PC-3 (cell line): ENCODE measurements at regions not wholly inside any gene's neighbourhood (a gene's known extent, or its start where the extent isn't known, plus 50 kb on each side); places are given as distances from the start of the nearest gene placed in this dataset.

Experiments
- ATAC-seq: fragments of 200-7000 bp; cut with Tn5 transposase; 2 replicates; pipeline ENCODE4 v1.9.1; 2020; ENCODE audit warnings: mild to moderate bottlenecking, moderate library complexity
- BruUV-seq: library from RNA; stranded (reverse); fragments of 400-500 nt; replicated peaks from 2 replicates; lab custom pipeline; 2021; lab: Mats Ljungman, UMichigan
- CTCF ChIA-PET: fragments of 300-600 bp; sonication (Branson Sonifier 250); formaldehyde crosslinking; loops from one replicate; lab custom pipeline; 2022; ENCODE audit warnings: antibody characterized with exemption; lab: Charles Lee
- POLR2A ChIA-PET: fragments of 300-600 bp; sonication (Branson Sonifier 250); formaldehyde crosslinking; loops from one replicate; lab custom pipeline; 2022; ENCODE audit warnings: antibody characterized with exemption; ENCODE audit not compliant: unreplicated experiment; lab: Charles Lee
- DNase-seq: peaks from one replicate; pipeline ENCODE4 v3.0.0-alpha.2; 2015
- H2AFZ ChIP-seq: fragments of 300-600 bp; sonication (generic); 2 replicates; pipeline ENCODE4 v1.6.0; 2016; ENCODE audit warnings: antibody characterized with exemption, low read length
- H3F3A ChIP-seq: fragments of 300-600 bp; sonication (generic); one replicate; pipeline ENCODE4 v1.6.0; 2017; ENCODE audit warnings: antibody characterized with exemption, low read length, control low read depth, mild to moderate bottlenecking; ENCODE audit not compliant: unreplicated experiment
- H3K27ac ChIP-seq: fragments of 300-600 bp; sonication (generic); 2 replicates; pipeline ENCODE4 v1.5.1; 2016; ENCODE audit warnings: mild to moderate bottlenecking, low read length
- H3K27me3 ChIP-seq: fragments of 300-600 bp; sonication (generic); 2 replicates; pipeline ENCODE4 v1.6.1; 2016; ENCODE audit warnings: low read length, mixed read lengths
- H3K36me3 ChIP-seq: fragments of 300-600 bp; sonication (generic); 2 replicates; pipeline ENCODE4 v1.6.1; 2016; ENCODE audit warnings: low read depth, mixed run types, low read length, mixed read lengths
- H3K4me1 ChIP-seq: fragments of 300-600 bp; sonication (generic); 2 replicates; pipeline ENCODE4 v1.5.1; 2016; ENCODE audit warnings: low read length; ENCODE audit not compliant: insufficient read depth
- H3K4me2 ChIP-seq: fragments of 300-600 bp; sonication (generic); 2 replicates; pipeline ENCODE4 v1.6.0; 2016; ENCODE audit warnings: low read length
- H3K4me3 ChIP-seq: fragments of 300-600 bp; sonication (generic); 2 replicates; pipeline ENCODE4 v1.5.1; 2016; ENCODE audit warnings: mild to moderate bottlenecking, low read length, mixed read lengths
- H3K79me2 ChIP-seq: fragments of 300-600 bp; sonication (generic); 2 replicates; pipeline ENCODE4 v1.6.1; 2017; ENCODE audit warnings: low read length, mixed read lengths
- H3K9ac ChIP-seq: fragments of 300-600 bp; sonication (generic); 2 replicates; pipeline ENCODE4 v1.6.0; 2016; ENCODE audit warnings: mild to moderate bottlenecking, low read length
- H3K9me2 ChIP-seq: fragments of 300-600 bp; sonication (generic); replicated peaks from 2 replicates; pipeline ENCODE4 v1.6.1; 2016; ENCODE audit warnings: mixed run types, low read length, mixed read lengths
- H3K9me3 ChIP-seq: fragments of 300-600 bp; sonication (generic); 2 replicates; pipeline ENCODE4 v1.6.1; 2016; ENCODE audit warnings: low read length, mixed read lengths
- H4K20me1 ChIP-seq: fragments of 300-600 bp; sonication (generic); 2 replicates; pipeline ENCODE4 v1.6.1; 2016; ENCODE audit warnings: low read length, mixed read lengths
- EZH2 ChIP-seq: fragments of 300-600 bp; sonication (generic); IDR thresholded peaks from one replicate; pipeline ENCODE4 v1.6.1; 2017; ENCODE audit warnings: antibody characterized with exemption, mild to moderate bottlenecking, low read length; ENCODE audit not compliant: unreplicated experiment
- EZH2phosphoT487 ChIP-seq: fragments of 300-600 bp; sonication (generic); IDR thresholded peaks from 2 replicates; pipeline ENCODE4 v1.6.1; 2018; ENCODE audit warnings: mild to moderate bottlenecking, antibody characterized with exemption, low read length, borderline replicate concordance
- intact Hi-C: fragments of 100-400 bp; cut with micrococcal nuclease; formaldehyde crosslinking; loops from 2 replicates; pipeline ENCODE4 v1.9.0; 2023
- TF ChIP-seq, protein P1 (sequence below): fragments of 300-600 bp; sonication (generic); conservative IDR thresholded peaks from 2 replicates; pipeline ENCODE4 v1.5.1; 2017; ENCODE audit warnings: antibody characterized with exemption, low read depth, mild to moderate bottlenecking, low read length

DNA sequence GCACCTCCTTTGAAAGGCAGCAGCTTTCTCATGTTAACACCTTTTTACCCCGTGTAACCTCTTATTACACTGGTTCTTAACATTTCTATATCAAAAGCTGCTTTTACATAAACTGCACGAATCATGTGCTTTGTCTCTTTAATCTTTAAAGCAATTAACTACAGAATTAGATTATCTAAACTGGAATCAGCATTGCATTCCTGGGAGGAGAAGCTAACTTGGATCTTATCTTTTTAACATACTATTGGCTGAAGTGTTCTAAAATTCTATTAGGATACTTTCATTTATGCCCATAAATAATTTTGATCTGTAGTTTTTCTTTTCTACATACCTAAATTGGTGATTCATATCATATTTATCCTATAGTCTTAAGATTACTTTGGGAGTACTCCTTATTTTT is 428.4 kb upstream of the IGFBP3 start:
- H3K9me2 ChIP-seq = no peaks in the 10 kb centered on the region
- no peak overlapping the region for H2AFZ ChIP-seq
- BruUV-seq = no TSS peak
- H3K4me1 ChIP-seq = no peaks in the 10 kb centered on the region
- CTCF ChIA-PET = no interaction called here
- intact Hi-C loops = no loop called here
- POLR2A ChIA-PET = no interaction called here
- TF ChIP-seq EZH2phosphoT487 (no peak), EZH2 (no peak)
- TF ChIP-seq, protein P1, sequence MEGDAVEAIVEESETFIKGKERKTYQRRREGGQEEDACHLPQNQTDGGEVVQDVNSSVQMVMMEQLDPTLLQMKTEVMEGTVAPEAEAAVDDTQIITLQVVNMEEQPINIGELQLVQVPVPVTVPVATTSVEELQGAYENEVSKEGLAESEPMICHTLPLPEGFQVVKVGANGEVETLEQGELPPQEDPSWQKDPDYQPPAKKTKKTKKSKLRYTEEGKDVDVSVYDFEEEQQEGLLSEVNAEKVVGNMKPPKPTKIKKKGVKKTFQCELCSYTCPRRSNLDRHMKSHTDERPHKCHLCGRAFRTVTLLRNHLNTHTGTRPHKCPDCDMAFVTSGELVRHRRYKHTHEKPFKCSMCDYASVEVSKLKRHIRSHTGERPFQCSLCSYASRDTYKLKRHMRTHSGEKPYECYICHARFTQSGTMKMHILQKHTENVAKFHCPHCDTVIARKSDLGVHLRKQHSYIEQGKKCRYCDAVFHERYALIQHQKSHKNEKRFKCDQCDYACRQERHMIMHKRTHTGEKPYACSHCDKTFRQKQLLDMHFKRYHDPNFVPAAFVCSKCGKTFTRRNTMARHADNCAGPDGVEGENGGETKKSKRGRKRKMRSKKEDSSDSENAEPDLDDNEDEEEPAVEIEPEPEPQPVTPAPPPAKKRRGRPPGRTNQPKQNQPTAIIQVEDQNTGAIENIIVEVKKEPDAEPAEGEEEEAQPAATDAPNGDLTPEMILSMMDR = no peak
- no peak overlapping the region for H3K9ac ChIP-seq
- ATAC-seq = no peak
- no peaks in the 10 kb centered on the region for H3K27me3 ChIP-seq
- H3F3A ChIP-seq = no peaks in the 10 kb centered on the region
- H3K36me3 ChIP-seq = no peaks in the 10 kb centered on the region
- no peaks in the 10 kb centered on the region for H3K9me3 ChIP-seq
- H3K4me3 ChIP-seq = no peak overlapping the region
- no peak overlapping the region for H3K4me2 ChIP-seq
- no peak for DNase-seq
- H3K27ac ChIP-seq = no peak overlapping the region
- no peaks in the 10 kb centered on the region for H3K79me2 ChIP-seq
- H4K20me1 ChIP-seq = no peaks in the 10 kb centered on the region

DNA sequence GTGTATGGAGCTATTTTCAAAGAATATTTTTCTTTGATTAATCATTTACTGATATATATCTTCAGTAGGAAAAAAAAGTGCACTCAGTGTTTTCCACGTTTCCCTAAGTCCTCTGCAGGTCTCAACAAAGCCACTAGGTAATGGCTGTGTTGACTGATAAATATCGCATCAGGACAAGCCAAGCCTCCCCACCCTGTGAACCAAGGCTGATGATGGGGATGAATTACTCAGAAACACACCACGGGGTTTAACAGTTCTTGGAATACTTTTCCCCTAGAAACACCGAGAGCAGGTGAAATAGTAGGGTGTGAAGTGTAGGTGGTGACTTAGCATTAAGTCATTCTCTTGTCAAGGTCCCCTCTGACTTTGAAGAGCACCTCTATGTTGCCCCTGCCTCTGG is 423.5 kb upstream of the IGFBP3 start:
- BruUV-seq = no TSS peak
- Histone ChIP-seq H3K27ac (no peak overlapping the region), H4K20me1 (no peaks in the 10 kb centered on the region), H3K4me1 (no peaks in the 10 kb centered on the region), H2AFZ (no peak overlapping the region), H3K9me3 (no peaks in the 10 kb centered on the region), H3K4me2 (no peak overlapping the region), H3K4me3 (no peak overlapping the region), H3K79me2 (no peaks in the 10 kb centered on the region), H3K27me3 (no peaks in the 10 kb centered on the region), H3F3A (no peaks in the 10 kb centered on the region), H3K9ac (no peak overlapping the region), H3K36me3 (no peaks in the 10 kb centered on the region), H3K9me2 (no peaks in the 10 kb centered on the region)
- intact Hi-C loops = no loop called here
- DNase-seq (no peak), ATAC-seq (no peak)
- ChIA-PET CTCF (interaction anchor here (0.6 kb wide), 1 partner anchor 383 kb away, joined by 3 read pairs; no protein-coding TSS in a partner anchor), POLR2A (no interaction called here)
- TF ChIP-seq, protein P1 = no peak
- no peak for TF ChIP-seq EZH2phosphoT487
- TF ChIP-seq EZH2 = no peak

DNA sequence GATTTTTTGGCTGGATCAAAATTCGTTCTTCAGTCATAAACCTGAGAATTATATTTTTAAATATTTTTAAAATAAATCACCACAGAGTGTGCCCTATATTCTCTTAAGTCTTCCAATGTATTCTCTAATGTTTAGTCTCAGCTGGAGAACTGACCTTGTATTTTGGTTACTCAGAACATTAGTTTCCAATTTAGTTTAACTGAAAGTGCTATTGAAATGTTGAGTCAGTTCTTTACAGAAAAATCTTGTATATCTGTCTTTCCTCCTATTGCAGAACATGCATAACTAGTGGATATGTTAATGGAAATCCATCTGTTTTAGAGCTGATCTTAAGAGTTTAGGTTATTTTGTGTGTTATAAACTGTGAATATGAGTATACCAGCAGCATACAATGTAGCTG is 422.7 kb upstream of the IGFBP3 start:
- H3K27me3 ChIP-seq = no peaks in the 10 kb centered on the region
- intact Hi-C loops = no loop called here
- no TSS peak for BruUV-seq
- no peak overlapping the region for H3K4me3 ChIP-seq
- H2AFZ ChIP-seq = no peak overlapping the region
- no peaks in the 10 kb centered on the region for H3K4me1 ChIP-seq
- no peak for TF ChIP-seq EZH2phosphoT487
- DNase-seq (no peak), ATAC-seq (no peak)
- no peaks in the 10 kb centered on the region for H3K79me2 ChIP-seq
- ChIA-PET CTCF (interaction anchor here (0.6 kb wide), 1 partner anchor 382 kb away, joined by 3 read pairs; no protein-coding TSS in a partner anchor), POLR2A (no interaction called here)
- H3K9me2 ChIP-seq = no peaks in the 10 kb centered on the region
- no peak overlapping the region for H3K27ac ChIP-seq
- no peaks in the 10 kb centered on the region for H3K36me3 ChIP-seq
- H3F3A ChIP-seq = no peaks in the 10 kb centered on the region
- H3K9ac ChIP-seq = no peak overlapping the region
- no peaks in the 10 kb centered on the region for H4K20me1 ChIP-seq
- H3K4me2 ChIP-seq = no peak overlapping the region
- no peaks in the 10 kb centered on the region for H3K9me3 ChIP-seq
